GM23248 (cell line): ENCODE measurements at regions not wholly inside any gene's neighbourhood (a gene's known extent, or its start where the extent isn't known, plus 50 kb on each side); places are given as distances from the start of the nearest gene placed in this dataset.

ENCODE experiments used
- EZH2 ChIP-seq: fragments of 200-600 bp; sonication (generic); IDR thresholded peaks from 2 replicates; pipeline ENCODE4 v1.6.1; 2018; ENCODE audit warnings: antibody characterized with exemption, mild to moderate bottlenecking; ENCODE audit not compliant: insufficient read depth, poor library complexity, severe bottlenecking
- EZH2phosphoT487 ChIP-seq: fragments of 200-600 bp; sonication (generic); IDR thresholded peaks from 2 replicates; pipeline ENCODE4 v1.6.1; 2018; ENCODE audit warnings: antibody characterized with exemption, moderate library complexity, mild to moderate bottlenecking, low read depth; ENCODE audit not compliant: insufficient read depth

DNA sequence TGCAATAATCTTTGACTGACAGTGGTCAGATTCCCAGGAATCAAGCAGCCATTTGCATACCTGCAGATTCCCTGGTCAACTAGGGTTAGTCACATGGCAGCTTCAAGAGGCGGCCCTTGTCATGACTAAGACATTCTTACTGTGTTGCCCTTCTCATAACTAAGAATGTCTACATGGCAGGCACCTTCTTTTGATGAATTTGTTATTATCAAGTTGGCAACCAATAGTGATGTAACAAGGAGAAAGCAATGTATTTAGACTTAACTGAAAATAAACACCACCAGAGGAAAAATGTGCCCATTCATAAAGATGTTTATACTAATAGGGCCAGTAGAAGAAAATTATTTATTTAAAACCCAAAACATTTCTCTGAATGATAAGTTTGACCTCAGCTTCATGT lies 215.6 kb downstream of the TLE1 start:
- TF ChIP-seq EZH2: no peak
- TF ChIP-seq EZH2phosphoT487: no peak
